ENCODE measurements at regions not wholly inside any gene's neighbourhood (a gene's known extent, or its start where the extent isn't known, plus 50 kb on each side); places are given as distances from the start of the nearest gene placed in this dataset.
A peak's percentile ranks its signal among the peaks of the same experiment; 100 is the strongest.

DNA sequence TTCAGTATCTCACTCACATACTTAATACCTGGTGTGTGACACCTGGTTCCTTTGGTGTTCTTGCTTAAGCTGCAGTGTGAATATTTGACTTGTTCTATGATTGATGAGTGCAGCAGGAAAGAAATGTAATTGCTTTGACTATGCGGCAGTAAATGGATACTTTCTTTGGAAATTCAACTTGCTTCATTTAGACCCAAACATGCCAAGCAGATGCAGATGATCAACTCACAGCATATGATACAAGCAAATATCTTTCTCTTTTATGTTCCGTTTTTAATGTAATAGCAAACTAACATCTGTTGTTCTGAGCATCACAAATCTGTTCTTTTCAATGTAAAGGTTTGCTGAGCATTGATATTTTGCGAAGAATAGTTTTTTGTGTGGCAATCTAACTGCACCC, 549.5 kb downstream of the C4orf33 start:
- DNase-seq (ENCODE audit: low read depth, low spot score), result no peak
- Histone ChIP-seq H3K27ac (ENCODE audit: low read length) (no peak overlapping the region), H3K9me3 (ENCODE audit: control insufficient read depth, insufficient read depth, low read length) (no peaks in the 10 kb centered on the region), H3K4me3 (ENCODE audit: low read length) (no peak overlapping the region), H3K4me1 (ENCODE audit: control insufficient read depth, insufficient read depth, low read length) (no peaks in the 10 kb centered on the region), H3K36me3 (ENCODE audit: control insufficient read depth, insufficient read depth, low read length) (no peaks in the 10 kb centered on the region), H3K27me3 (ENCODE audit: control insufficient read depth, insufficient read depth, low read length) (no peaks in the 10 kb centered on the region)
- WGBS (ENCODE audit: insufficient coverage, insufficient read length), result no CpG with 5 or more reads among the region's 3 CpGs

GRCh38 chr4:129668092-129668491, 572.1 kb downstream of the C4orf33 start:
- no peak overlapping the region for H3K4me3 ChIP-seq (ENCODE audit: low read length)
- H3K9me3 ChIP-seq (ENCODE audit: control insufficient read depth, insufficient read depth, low read length), result no peaks in the 10 kb centered on the region
- no peaks in the 10 kb centered on the region for H3K36me3 ChIP-seq (ENCODE audit: control insufficient read depth, insufficient read depth, low read length)
- no peak overlapping the region for H3K27ac ChIP-seq (ENCODE audit: low read length)
- no CpG with 5 or more reads among the region's 5 CpGs for WGBS (ENCODE audit: insufficient coverage, insufficient read length)
- no peaks in the 10 kb centered on the region for H3K4me1 ChIP-seq (ENCODE audit: control insufficient read depth, insufficient read depth, low read length)
- DNase-seq (ENCODE audit: low read depth, low spot score), result peak; percentile 1
- H3K27me3 ChIP-seq (ENCODE audit: control insufficient read depth, insufficient read depth, low read length), result no peaks in the 10 kb centered on the region

DNA sequence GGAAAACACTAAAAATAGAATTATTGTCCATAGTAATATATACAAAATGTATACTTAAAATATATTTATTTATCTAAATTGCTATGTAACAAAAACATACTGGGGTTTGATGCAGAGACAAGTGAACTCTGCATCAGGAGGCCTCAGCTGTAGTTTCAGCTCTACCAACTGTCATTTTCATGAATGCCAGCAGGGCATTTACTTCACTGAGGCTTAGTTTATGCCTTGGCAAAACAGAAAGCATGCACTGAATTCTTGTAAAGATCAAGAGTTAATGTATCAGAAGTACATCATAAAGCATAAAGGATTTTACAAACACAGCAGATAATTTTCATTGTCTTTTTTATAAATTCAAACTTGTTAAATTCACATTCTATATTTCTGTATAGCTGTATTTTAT, 577.0 kb downstream of the C4orf33 start:
- Histone ChIP-seq H3K9me3 (ENCODE audit: control insufficient read depth, insufficient read depth, low read length) (no peaks in the 10 kb centered on the region; the same call in 1 of the 2 replicates), H3K4me1 (ENCODE audit: control insufficient read depth, insufficient read depth, low read length) (no peaks in the 10 kb centered on the region), H3K27me3 (ENCODE audit: control insufficient read depth, insufficient read depth, low read length) (no peaks in the 10 kb centered on the region), H3K27ac (ENCODE audit: low read length) (no peak overlapping the region), H3K4me3 (ENCODE audit: low read length) (no peak overlapping the region), H3K36me3 (ENCODE audit: control insufficient read depth, insufficient read depth, low read length) (no peaks in the 10 kb centered on the region)
- no peak for DNase-seq (ENCODE audit: low read depth, low spot score)

GRCh38 chr4:129675036-129675435, 579.1 kb downstream of the C4orf33 start:
- no peaks in the 10 kb centered on the region for H3K27me3 ChIP-seq (ENCODE audit: control insufficient read depth, insufficient read depth, low read length)
- DNase-seq (ENCODE audit: low read depth, low spot score), result no peak
- H3K4me1 ChIP-seq (ENCODE audit: control insufficient read depth, insufficient read depth, low read length), result no peaks in the 10 kb centered on the region
- no peaks in the 10 kb centered on the region for H3K36me3 ChIP-seq (ENCODE audit: control insufficient read depth, insufficient read depth, low read length)
- no peak overlapping the region for H3K4me3 ChIP-seq (ENCODE audit: low read length)
- WGBS (ENCODE audit: insufficient coverage, insufficient read length), result no CpG with 5 or more reads among the region's 1 CpG
- no peaks in the 10 kb centered on the region; the same call in 1 of the 2 replicates for H3K9me3 ChIP-seq (ENCODE audit: control insufficient read depth, insufficient read depth, low read length)
- no peak overlapping the region for H3K27ac ChIP-seq (ENCODE audit: low read length)

- Histone ChIP-seq H3K4me1 (ENCODE audit: control insufficient read depth, insufficient read depth, low read length) (no peaks in the 10 kb centered on the region), H3K36me3 (ENCODE audit: control insufficient read depth, insufficient read depth, low read length) (no peaks in the 10 kb centered on the region), H3K27me3 (ENCODE audit: control insufficient read depth, insufficient read depth, low read length) (no peaks in the 10 kb centered on the region), H3K27ac (ENCODE audit: low read length) (no peak overlapping the region), H3K4me3 (ENCODE audit: low read length) (no peak overlapping the region), H3K9me3 (ENCODE audit: control insufficient read depth, insufficient read depth, low read length) (no peaks in the 10 kb centered on the region; the same call in 1 of the 2 replicates)
- DNase-seq (ENCODE audit: low read depth, low spot score), result no peak
- WGBS (ENCODE audit: insufficient coverage, insufficient read length), result no CpG with 5 or more reads among the region's 4 CpGs
Observed at GRCh38 chr4:129676934-129677333, 581.0 kb downstream of the C4orf33 start.

DNA sequence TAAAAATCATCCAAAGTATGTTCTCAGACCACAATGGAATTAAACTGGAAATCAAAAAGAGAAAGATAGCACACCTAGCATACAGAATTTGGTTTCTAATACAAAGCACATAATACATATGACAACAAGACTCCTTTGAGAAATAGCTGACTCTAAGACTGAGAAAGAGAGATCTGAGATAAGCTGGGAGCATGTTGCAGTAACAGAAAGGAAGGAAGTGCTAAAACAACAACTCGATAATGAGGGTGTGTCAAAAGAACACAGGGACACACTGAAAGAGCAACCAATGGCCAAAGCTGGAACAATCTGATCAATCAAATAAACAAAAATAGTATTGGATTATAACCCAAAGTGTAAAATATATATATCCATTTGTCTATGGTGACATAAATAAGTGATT, 586.6 kb downstream of the C4orf33 start:
- Histone ChIP-seq H3K36me3 (ENCODE audit: control insufficient read depth, insufficient read depth, low read length) (no peaks in the 10 kb centered on the region), H3K27ac (ENCODE audit: low read length) (no peak overlapping the region), H3K27me3 (ENCODE audit: control insufficient read depth, insufficient read depth, low read length) (no peaks in the 10 kb centered on the region), H3K9me3 (ENCODE audit: control insufficient read depth, insufficient read depth, low read length) (no peaks in the 10 kb centered on the region; the same call in 1 of the 2 replicates), H3K4me3 (ENCODE audit: low read length) (no peak overlapping the region), H3K4me1 (ENCODE audit: control insufficient read depth, insufficient read depth, low read length) (no peaks in the 10 kb centered on the region)
- no CpG with 5 or more reads among the region's 1 CpG for WGBS (ENCODE audit: insufficient coverage, insufficient read length)
- DNase-seq (ENCODE audit: low read depth, low spot score), result no peak

DNA sequence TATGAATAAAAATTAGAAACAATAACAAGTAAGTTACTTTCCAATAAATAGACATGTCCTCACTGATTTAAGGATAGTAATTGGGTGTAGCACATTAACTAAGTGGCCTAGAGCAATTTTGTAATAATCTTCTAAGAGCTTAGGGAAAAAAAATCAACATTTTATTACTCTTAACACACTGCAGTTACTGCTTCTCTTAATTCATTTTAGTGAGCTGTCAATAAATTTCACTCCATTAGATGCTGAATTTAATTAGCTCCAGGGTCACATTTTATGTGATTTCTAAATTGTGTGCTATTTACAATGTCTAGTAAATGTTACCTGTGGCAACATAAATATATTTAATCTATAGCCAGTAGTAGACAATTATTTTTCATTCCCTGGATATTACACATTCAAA, 612.0 kb downstream of the C4orf33 start:
- H3K4me3 ChIP-seq (ENCODE audit: low read length), result no peak overlapping the region
- DNase-seq (ENCODE audit: low read depth, low spot score), result no peak

GRCh38 chr4:129708784-129709183, 612.8 kb downstream of the C4orf33 start:
- no peak for DNase-seq (ENCODE audit: low read depth, low spot score)
- Histone ChIP-seq H3K27me3 (ENCODE audit: control insufficient read depth, insufficient read depth, low read length) (no peaks in the 10 kb centered on the region), H3K27ac (ENCODE audit: low read length) (no peak overlapping the region), H3K4me1 (ENCODE audit: control insufficient read depth, insufficient read depth, low read length) (no peaks in the 10 kb centered on the region), H3K9me3 (ENCODE audit: control insufficient read depth, insufficient read depth, low read length) (no peaks in the 10 kb centered on the region), H3K36me3 (ENCODE audit: control insufficient read depth, insufficient read depth, low read length) (no peaks in the 10 kb centered on the region), H3K4me3 (ENCODE audit: low read length) (no peak overlapping the region)
- WGBS (ENCODE audit: insufficient coverage, insufficient read length), result no CpG with 5 or more reads among the region's 4 CpGs

More for the DNA sequence above, 612.0 kb downstream of the C4orf33 start:
- H3K27me3 ChIP-seq (ENCODE audit: control insufficient read depth, insufficient read depth, low read length), result no peaks in the 10 kb centered on the region
- no peak overlapping the region for H3K27ac ChIP-seq (ENCODE audit: low read length)
- H3K4me1 ChIP-seq (ENCODE audit: control insufficient read depth, insufficient read depth, low read length), result no peaks in the 10 kb centered on the region
- H3K36me3 ChIP-seq (ENCODE audit: control insufficient read depth, insufficient read depth, low read length), result no peaks in the 10 kb centered on the region
- no peaks in the 10 kb centered on the region for H3K9me3 ChIP-seq (ENCODE audit: control insufficient read depth, insufficient read depth, low read length)

- DNase-seq (ENCODE audit: low read depth, low spot score), result no peak
- no CpG with 5 or more reads among the region's 1 CpG for WGBS (ENCODE audit: insufficient coverage, insufficient read length)
- Histone ChIP-seq H3K27me3 (ENCODE audit: control insufficient read depth, insufficient read depth, low read length) (no peaks in the 10 kb centered on the region), H3K4me3 (ENCODE audit: low read length) (no peak overlapping the region), H3K4me1 (ENCODE audit: control insufficient read depth, insufficient read depth, low read length) (no peaks in the 10 kb centered on the region), H3K9me3 (ENCODE audit: control insufficient read depth, insufficient read depth, low read length) (no peaks in the 10 kb centered on the region), H3K36me3 (ENCODE audit: control insufficient read depth, insufficient read depth, low read length) (no peaks in the 10 kb centered on the region), H3K27ac (ENCODE audit: low read length) (no peak overlapping the region)
Observed at GRCh38 chr4:129738175-129738574, 642.2 kb downstream of the C4orf33 start.

DNA sequence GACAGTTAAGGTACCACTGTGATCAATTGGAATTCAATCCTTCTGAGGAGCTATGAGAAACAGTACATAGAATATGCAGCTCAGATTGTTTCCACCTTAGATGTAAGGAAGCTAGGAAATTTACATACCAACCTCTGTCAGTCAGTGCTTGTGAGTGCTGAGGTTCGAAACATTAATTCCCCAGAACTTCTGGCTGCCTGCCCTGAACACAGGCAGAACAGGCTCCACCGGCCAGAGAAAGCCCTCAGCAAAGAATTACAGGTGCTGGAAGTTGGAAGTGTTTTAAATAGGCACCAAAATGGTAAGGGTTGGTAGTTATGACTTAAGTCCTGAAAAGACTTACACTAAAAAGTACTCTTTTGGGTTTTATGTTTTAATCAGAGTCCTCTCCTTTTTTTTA, 651.8 kb downstream of the C4orf33 start:
- H3K4me3 ChIP-seq (ENCODE audit: low read length), result no peak overlapping the region
- no peaks in the 10 kb centered on the region for H3K27me3 ChIP-seq (ENCODE audit: control insufficient read depth, insufficient read depth, low read length)
- no peaks in the 10 kb centered on the region for H3K4me1 ChIP-seq (ENCODE audit: control insufficient read depth, insufficient read depth, low read length)
- H3K27ac ChIP-seq (ENCODE audit: low read length), result no peak overlapping the region
- H3K9me3 ChIP-seq (ENCODE audit: control insufficient read depth, insufficient read depth, low read length), result no peaks in the 10 kb centered on the region
- no peaks in the 10 kb centered on the region for H3K36me3 ChIP-seq (ENCODE audit: control insufficient read depth, insufficient read depth, low read length)
- no peak for DNase-seq (ENCODE audit: low read depth, low spot score)
- no CpG with 5 or more reads among the region's 2 CpGs for WGBS (ENCODE audit: insufficient coverage, insufficient read length)

GRCh38 chr4:129748991-129749390, 653.0 kb downstream of the C4orf33 start:
- H3K4me1 ChIP-seq (ENCODE audit: control insufficient read depth, insufficient read depth, low read length), result no peaks in the 10 kb centered on the region

More at GRCh38 chr4:129748991-129749390, 653.0 kb downstream of the C4orf33 start:
- H3K27me3 ChIP-seq (ENCODE audit: control insufficient read depth, insufficient read depth, low read length), result no peaks in the 10 kb centered on the region
- no peak overlapping the region for H3K27ac ChIP-seq (ENCODE audit: low read length)
- H3K36me3 ChIP-seq (ENCODE audit: control insufficient read depth, insufficient read depth, low read length), result no peaks in the 10 kb centered on the region
- H3K4me3 ChIP-seq (ENCODE audit: low read length), result no peak overlapping the region
- DNase-seq (ENCODE audit: low read depth, low spot score), result no peak
- H3K9me3 ChIP-seq (ENCODE audit: control insufficient read depth, insufficient read depth, low read length), result no peaks in the 10 kb centered on the region
- WGBS (ENCODE audit: insufficient coverage, insufficient read length), result no CpG with 5 or more reads among the region's 1 CpG

Data from iPS DF 6.9 (cell line).